RWPE2 (cell line): ENCODE measurements at regions not wholly inside any gene's neighbourhood (a gene's known extent, or its start where the extent isn't known, plus 50 kb on each side); places are given as distances from the start of the nearest gene placed in this dataset.

Experiments
- ATAC-seq: fragments of 200-7000 bp; cut with Tn5 transposase; 3 replicates; pipeline ENCODE4 v1.9.1; 2021; ENCODE audit warnings: low read depth
- DNase-seq: peaks from one replicate; pipeline ENCODE4 v3.0.0-alpha.2; 2020; ENCODE audit warnings: low spot score
- H3K27ac ChIP-seq: fragments of 450-650 bp; 2 replicates; pipeline ENCODE4 v1.5.1; 2017; ENCODE audit warnings: mild to moderate bottlenecking; ENCODE audit not compliant: poor library complexity, severe bottlenecking
- H3K27me3 ChIP-seq: fragments of 250-450 bp; sonication (Bioruptor Pico); 2 replicates; pipeline ENCODE4 v1.5.1; 2021; ENCODE audit warnings: mild to moderate bottlenecking, moderate library complexity; ENCODE audit not compliant: insufficient read depth, poor library complexity, severe bottlenecking
- H3K36me3 ChIP-seq: fragments of 250-450 bp; sonication (Bioruptor Pico); 2 replicates; pipeline ENCODE4 v1.5.1; 2020; ENCODE audit warnings: low read depth, mild to moderate bottlenecking, moderate library complexity
- H3K4me1 ChIP-seq: fragments of 250-450 bp; sonication (Bioruptor Pico); 2 replicates; pipeline ENCODE4 v1.5.1; 2021; ENCODE audit warnings: mild to moderate bottlenecking, moderate library complexity; ENCODE audit not compliant: insufficient read depth, poor library complexity, severe bottlenecking
- H3K4me3 ChIP-seq: fragments of 250-450 bp; sonication (Bioruptor Pico); 2 replicates; pipeline ENCODE4 v1.5.1; 2021; ENCODE audit warnings: mild to moderate bottlenecking, moderate library complexity; ENCODE audit not compliant: severe bottlenecking
- H3K9me3 ChIP-seq: fragments of 250-450 bp; sonication (Bioruptor Pico); 2 replicates; pipeline ENCODE4 v1.5.1; 2021; ENCODE audit warnings: mild to moderate bottlenecking, moderate library complexity; ENCODE audit not compliant: severe bottlenecking
- CTCF ChIP-seq: fragments of 450-650 bp; IDR thresholded peaks from one replicate; pipeline ENCODE4 v1.5.1; 2017; ENCODE audit warnings: mild to moderate bottlenecking, moderate library complexity; ENCODE audit not compliant: poor library complexity, severe bottlenecking

- Histone ChIP-seq H3K27me3 (no peaks in the 10 kb centered on the region), H3K9me3 (no peaks in the 10 kb centered on the region), H3K27ac (no peak overlapping the region), H3K36me3 (no peaks in the 10 kb centered on the region), H3K4me1 (no peaks in the 10 kb centered on the region), H3K4me3 (no peak overlapping the region)
- DNase-seq (no peak), ATAC-seq (no peak)
- no peak for TF ChIP-seq CTCF
These were observed 52.4 kb upstream of the EEPD1 start for GRCh38 chr7:36100634-36101033.
